ENCODE measurements at regions not wholly inside any gene's neighbourhood (a gene's known extent, or its start where the extent isn't known, plus 50 kb on each side); places are given as distances from the start of the nearest gene placed in this dataset.

GRCh38 chr18:68507781-68508180 is 207.1 kb downstream of the TMX3 start:
- Histone ChIP-seq H3K36me3 (ENCODE audit: control insufficient read depth in 4 of 4, insufficient read depth in 3 of 4, low read depth in 1 of 4, low read length in 3 of 4) (no peaks in the 10 kb centered on the region), H3K4me1 (ENCODE audit: control insufficient read depth in 4 of 4, insufficient read depth in 4 of 4, low read length in 3 of 4) (no peaks in the 10 kb centered on the region), H3K27me3 (ENCODE audit: control insufficient read depth in 4 of 4, insufficient read depth in 4 of 4, low read length in 3 of 4) (peaks cover 0 to 6% (median 0%) of the 10 kb centered on the region in 4 donors), H3K9me3 (ENCODE audit: control insufficient read depth in 4 of 4, low read length in 3 of 4) (no peaks in the 10 kb centered on the region), H3K4me3 (ENCODE audit: low read depth in 1 of 3, low read length in 3 of 3) (no peak overlapping the region), H3K27ac (ENCODE audit: low read depth in 1 of 2, low read length in 2 of 2) (no peak overlapping the region), H3K9ac (ENCODE audit: low read depth in 1 of 2, low read length in 2 of 2) (no peak overlapping the region)
- TF ChIP-seq RXRA (IDR thresholded peaks at IDR 0.05) (no peak), SP1 (IDR thresholded peaks at IDR 0.05) (no peak), TAF1 (conservative IDR thresholded peaks at IDR 0.05) (no peak), CTCF (IDR thresholded peaks at IDR 0.05; ENCODE audit: low read depth, low read length, missing input control) (no peak), GABPA (IDR thresholded peaks at IDR 0.05 in 1 of 2, conservative IDR thresholded peaks at IDR 0.05 in 1 of 2) (no peak), YY1 (IDR thresholded peaks at IDR 0.05) (no peak), HNF4A (conservative IDR thresholded peaks at IDR 0.05) (no peak), NR2F2 (IDR thresholded peaks at IDR 0.05) (no peak), RAD21 (IDR thresholded peaks at IDR 0.05) (no peak), FOXA2 (IDR thresholded peaks at IDR 0.05) (no peak), HNF4G (IDR thresholded peaks at IDR 0.05) (no peak), FOXA1 (IDR thresholded peaks at IDR 0.05) (no peak), REST (IDR thresholded peaks at IDR 0.05) (no peak), JUND (IDR thresholded peaks at IDR 0.05) (no peak), EGR1 (IDR thresholded peaks at IDR 0.05; ENCODE audit: low read depth in 2 of 2) (no peak)
- TF ChIP-seq, protein P1, sequence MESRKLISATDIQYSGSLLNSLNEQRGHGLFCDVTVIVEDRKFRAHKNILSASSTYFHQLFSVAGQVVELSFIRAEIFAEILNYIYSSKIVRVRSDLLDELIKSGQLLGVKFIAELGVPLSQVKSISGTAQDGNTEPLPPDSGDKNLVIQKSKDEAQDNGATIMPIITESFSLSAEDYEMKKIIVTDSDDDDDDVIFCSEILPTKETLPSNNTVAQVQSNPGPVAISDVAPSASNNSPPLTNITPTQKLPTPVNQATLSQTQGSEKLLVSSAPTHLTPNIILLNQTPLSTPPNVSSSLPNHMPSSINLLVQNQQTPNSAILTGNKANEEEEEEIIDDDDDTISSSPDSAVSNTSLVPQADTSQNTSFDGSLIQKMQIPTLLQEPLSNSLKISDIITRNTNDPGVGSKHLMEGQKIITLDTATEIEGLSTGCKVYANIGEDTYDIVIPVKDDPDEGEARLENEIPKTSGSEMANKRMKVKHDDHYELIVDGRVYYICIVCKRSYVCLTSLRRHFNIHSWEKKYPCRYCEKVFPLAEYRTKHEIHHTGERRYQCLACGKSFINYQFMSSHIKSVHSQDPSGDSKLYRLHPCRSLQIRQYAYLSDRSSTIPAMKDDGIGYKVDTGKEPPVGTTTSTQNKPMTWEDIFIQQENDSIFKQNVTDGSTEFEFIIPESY (IDR thresholded peaks at IDR 0.05): no peak
- TF ChIP-seq, protein P2, sequence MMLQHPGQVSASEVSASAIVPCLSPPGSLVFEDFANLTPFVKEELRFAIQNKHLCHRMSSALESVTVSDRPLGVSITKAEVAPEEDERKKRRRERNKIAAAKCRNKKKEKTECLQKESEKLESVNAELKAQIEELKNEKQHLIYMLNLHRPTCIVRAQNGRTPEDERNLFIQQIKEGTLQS (IDR thresholded peaks at IDR 0.05): no peak
- TF ChIP-seq, protein P3, sequence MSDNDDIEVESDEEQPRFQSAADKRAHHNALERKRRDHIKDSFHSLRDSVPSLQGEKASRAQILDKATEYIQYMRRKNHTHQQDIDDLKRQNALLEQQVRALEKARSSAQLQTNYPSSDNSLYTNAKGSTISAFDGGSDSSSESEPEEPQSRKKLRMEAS (IDR thresholded peaks at IDR 0.05): no peak
- DNase-seq (ENCODE audit: low spot score): no peak
- 56% methylated on average over 2 of the region's 2 CpGs for WGBS

Data from liver (tissue), 8 donors.